ENCODE measurements at regions not wholly inside any gene's neighbourhood (a gene's known extent, or its start where the extent isn't known, plus 50 kb on each side); places are given as distances from the start of the nearest gene placed in this dataset.

GRCh38 chr11:126121296-126121695, 58.6 kb upstream of the CDON start:
- no peak for TF ChIP-seq ZFP30 (CRISPR knock-in tag; IDR thresholded peaks at IDR 0.05)
- no peak for TF ChIP-seq ZNF70 (CRISPR knock-in tag; IDR thresholded peaks at IDR 0.05)
- TF ChIP-seq CREB5 (CRISPR knock-in tag; IDR thresholded peaks at IDR 0.05; ENCODE audit: low read depth), result no peak
- no peak for TF ChIP-seq PATZ1 (CRISPR knock-in tag; IDR thresholded peaks at IDR 0.05; ENCODE audit: borderline replicate concordance)
